Hepatocyte (in vitro differentiated cells): ENCODE measurements at regions not wholly inside any gene's neighbourhood (a gene's known extent, or its start where the extent isn't known, plus 50 kb on each side); places are given as distances from the start of the nearest gene placed in this dataset.

ENCODE experiments used
- EZH2 ChIP-seq: fragments of 200-600 bp; sonication (generic); IDR thresholded peaks from 2 replicates; pipeline ENCODE4 v1.6.1; 2016; ENCODE audit warnings: antibody characterized with exemption, mild to moderate bottlenecking, borderline replicate concordance
- EZH2phosphoT487 ChIP-seq: fragments of 200-600 bp; sonication (generic); IDR thresholded peaks from one replicate; pipeline ENCODE4 v1.6.1; 2018; ENCODE audit warnings: antibody characterized with exemption, mild to moderate bottlenecking, low read depth, moderate library complexity; ENCODE audit not compliant: unreplicated experiment, severe bottlenecking
- TF ChIP-seq, protein P1 (sequence below): fragments of 200-600 bp; sonication (generic); IDR thresholded peaks from 2 replicates; pipeline ENCODE4 v1.5.1; 2016; ENCODE audit warnings: antibody characterized with exemption, mild to moderate bottlenecking; ENCODE audit not compliant: poor library complexity

DNA sequence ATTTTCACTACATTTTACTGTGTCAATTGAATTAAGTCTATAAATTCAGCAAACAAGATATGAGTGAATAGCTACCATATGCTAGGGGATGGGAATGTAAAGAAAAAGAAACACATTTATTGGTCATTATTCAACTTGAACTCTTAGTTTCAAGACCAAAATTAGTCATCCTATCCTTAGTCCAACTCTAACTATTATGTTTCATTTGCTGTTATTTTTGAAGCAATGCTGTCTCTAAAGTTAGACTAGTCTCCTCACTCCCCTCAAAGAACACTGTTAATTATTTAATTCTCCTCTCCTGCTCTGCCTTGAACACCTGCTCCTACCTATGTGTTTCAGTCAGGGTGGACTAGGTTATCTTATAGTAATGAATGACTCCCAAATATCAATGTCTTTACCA, 920.9 kb downstream of the TUSC7 start:
- TF ChIP-seq, protein P1, sequence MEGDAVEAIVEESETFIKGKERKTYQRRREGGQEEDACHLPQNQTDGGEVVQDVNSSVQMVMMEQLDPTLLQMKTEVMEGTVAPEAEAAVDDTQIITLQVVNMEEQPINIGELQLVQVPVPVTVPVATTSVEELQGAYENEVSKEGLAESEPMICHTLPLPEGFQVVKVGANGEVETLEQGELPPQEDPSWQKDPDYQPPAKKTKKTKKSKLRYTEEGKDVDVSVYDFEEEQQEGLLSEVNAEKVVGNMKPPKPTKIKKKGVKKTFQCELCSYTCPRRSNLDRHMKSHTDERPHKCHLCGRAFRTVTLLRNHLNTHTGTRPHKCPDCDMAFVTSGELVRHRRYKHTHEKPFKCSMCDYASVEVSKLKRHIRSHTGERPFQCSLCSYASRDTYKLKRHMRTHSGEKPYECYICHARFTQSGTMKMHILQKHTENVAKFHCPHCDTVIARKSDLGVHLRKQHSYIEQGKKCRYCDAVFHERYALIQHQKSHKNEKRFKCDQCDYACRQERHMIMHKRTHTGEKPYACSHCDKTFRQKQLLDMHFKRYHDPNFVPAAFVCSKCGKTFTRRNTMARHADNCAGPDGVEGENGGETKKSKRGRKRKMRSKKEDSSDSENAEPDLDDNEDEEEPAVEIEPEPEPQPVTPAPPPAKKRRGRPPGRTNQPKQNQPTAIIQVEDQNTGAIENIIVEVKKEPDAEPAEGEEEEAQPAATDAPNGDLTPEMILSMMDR: no peak
- no peak for TF ChIP-seq EZH2
- TF ChIP-seq EZH2phosphoT487: no peak
